ENCODE measurements at regions not wholly inside any gene's neighbourhood (a gene's known extent, or its start where the extent isn't known, plus 50 kb on each side); places are given as distances from the start of the nearest gene placed in this dataset.

GRCh38 chr7:41241641-41242040 is 461.2 kb downstream of the INHBA start:
- Mint-ChIP-seq H3K9me3 (peaks cover 0 to 4% (median 2%) of the 10 kb centered on the region in 7 donors), H3K27ac (no peak overlapping the region), H3K36me3 (no peaks in the 10 kb centered on the region), H3K27me3 (ENCODE audit: low read depth in 3 of 3) (peaks cover 0 to 1% (median 0%) of the 10 kb centered on the region in 3 donors), H3K4me1 (no peaks in the 10 kb centered on the region), H3K4me3 (no peak overlapping the region)
- no peak overlapping the region for H3K4me3 ChIP-seq (replicated peaks in 1 of 3; ENCODE audit: low read depth in 2 of 3, low read length in 3 of 3)
- DNase-seq: no peak
- WGBS (ENCODE audit: insufficient coverage): 80% methylated on average over 3 of the region's 6 CpGs
- no peaks in the 10 kb centered on the region for H4K20me1 ChIP-seq (ENCODE audit: insufficient read depth, low read length)
- no peaks in the 10 kb centered on the region for H3K9me3 ChIP-seq (replicated peaks in 1 of 2; ENCODE audit: control insufficient read depth in 1 of 2, insufficient read depth in 1 of 2, low read length in 2 of 2)
- no peaks in the 10 kb centered on the region for H3K27me3 ChIP-seq (ENCODE audit: control insufficient read depth in 2 of 2, insufficient read depth in 2 of 2, low read length in 2 of 2)
- no peak overlapping the region for H3K4me2 ChIP-seq (replicated peaks; ENCODE audit: extremely low read depth, low read length, poor library complexity, severe bottlenecking)
- H3K27ac ChIP-seq (ENCODE audit: low read depth in 1 of 2, low read length in 2 of 2): no peak overlapping the region
- H3K79me2 ChIP-seq (ENCODE audit: insufficient read depth, low read length): no peaks in the 10 kb centered on the region
- H3K36me3 ChIP-seq (replicated peaks in 1 of 2; ENCODE audit: control insufficient read depth in 1 of 2, insufficient read depth in 2 of 2, low read length in 2 of 2): no peaks in the 10 kb centered on the region
- H3K9ac ChIP-seq (ENCODE audit: insufficient read depth, low read length, poor library complexity, severe bottlenecking): no peak overlapping the region
- intact Hi-C loops (cut with micrococcal nuclease): no loop called here
- no peaks in the 10 kb centered on the region for H3K4me1 ChIP-seq (ENCODE audit: control insufficient read depth in 1 of 2, insufficient read depth in 2 of 2, low read length in 2 of 2)
- no peak for TF ChIP-seq CTCF (IDR thresholded peaks at IDR 0.05)
- no peak overlapping the region for H2AFZ ChIP-seq (ENCODE audit: insufficient read depth, low read depth, low read length, poor library complexity, severe bottlenecking)

GRCh38 chr7:41239596-41239995 is 463.3 kb downstream of the INHBA start:
- Histone ChIP-seq H3K4me3 (replicated peaks in 1 of 3; ENCODE audit: low read depth in 2 of 3, low read length in 3 of 3) (no peak overlapping the region), H3K4me2 (replicated peaks; ENCODE audit: extremely low read depth, low read length, poor library complexity, severe bottlenecking) (no peak overlapping the region), H3K27ac (ENCODE audit: low read depth in 1 of 2, low read length in 2 of 2) (no peak overlapping the region), H3K79me2 (ENCODE audit: insufficient read depth, low read length) (no peaks in the 10 kb centered on the region), H3K36me3 (replicated peaks in 1 of 2; ENCODE audit: control insufficient read depth in 1 of 2, insufficient read depth in 2 of 2, low read length in 2 of 2) (no peaks in the 10 kb centered on the region), H3K4me1 (ENCODE audit: control insufficient read depth in 1 of 2, insufficient read depth in 2 of 2, low read length in 2 of 2) (no peaks in the 10 kb centered on the region), H3K9ac (ENCODE audit: insufficient read depth, low read length, poor library complexity, severe bottlenecking) (no peak overlapping the region), H2AFZ (ENCODE audit: insufficient read depth, low read depth, low read length, poor library complexity, severe bottlenecking) (no peak overlapping the region), H3K27me3 (ENCODE audit: control insufficient read depth in 2 of 2, insufficient read depth in 2 of 2, low read length in 2 of 2) (no peaks in the 10 kb centered on the region), H4K20me1 (ENCODE audit: insufficient read depth, low read length) (no peaks in the 10 kb centered on the region), H3K9me3 (replicated peaks in 1 of 2; ENCODE audit: control insufficient read depth in 1 of 2, insufficient read depth in 1 of 2, low read length in 2 of 2) (no peaks in the 10 kb centered on the region)
- no peaks in the 10 kb centered on the region for H3K36me3 Mint-ChIP-seq
- peaks cover 0 to 4% (median 0%) of the 10 kb centered on the region in 7 donors for H3K9me3 Mint-ChIP-seq
- H3K27me3 Mint-ChIP-seq (ENCODE audit: low read depth in 3 of 3): no peaks in the 10 kb centered on the region
- intact Hi-C loops (cut with micrococcal nuclease): no loop called here
- no peak for TF ChIP-seq CTCF (IDR thresholded peaks at IDR 0.05)
- H3K27ac Mint-ChIP-seq: no peak overlapping the region
- no peak for DNase-seq
- no peak overlapping the region for H3K4me3 Mint-ChIP-seq
- H3K4me1 Mint-ChIP-seq: no peaks in the 10 kb centered on the region
- WGBS (ENCODE audit: insufficient coverage): 100% methylated on average over 1 of the region's 1 CpG

Data from CD14-positive monocyte (primary cell).